ENCODE measurements at regions not wholly inside any gene's neighbourhood (a gene's known extent, or its start where the extent isn't known, plus 50 kb on each side); places are given as distances from the start of the nearest gene placed in this dataset.

GRCh38 chrX:39777623-39778025 is 320.1 kb downstream of the BCOR start:
- no peak for TF ChIP-seq EGR1 (IDR thresholded peaks at IDR 0.05)
- no peak for TF ChIP-seq NFIC (IDR thresholded peaks at IDR 0.05)
- no peak for TF ChIP-seq RAD21 (IDR thresholded peaks at IDR 0.05; ENCODE audit: low read depth)
- TF ChIP-seq TEAD4 (IDR thresholded peaks at IDR 0.05) = no peak
- TF ChIP-seq YY1 (IDR thresholded peaks at IDR 0.05; ENCODE audit: low read depth) = no peak
- TF ChIP-seq, protein P1, sequence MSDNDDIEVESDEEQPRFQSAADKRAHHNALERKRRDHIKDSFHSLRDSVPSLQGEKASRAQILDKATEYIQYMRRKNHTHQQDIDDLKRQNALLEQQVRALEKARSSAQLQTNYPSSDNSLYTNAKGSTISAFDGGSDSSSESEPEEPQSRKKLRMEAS (IDR thresholded peaks at IDR 0.05) = no peak
- no peak for TF ChIP-seq ZBTB7A (IDR thresholded peaks at IDR 0.05; ENCODE audit: low read depth)
- no peak for TF ChIP-seq TAF1 (IDR thresholded peaks at IDR 0.05; ENCODE audit: low read depth)
- no peak for TF ChIP-seq CREB1 (IDR thresholded peaks at IDR 0.05; ENCODE audit: low read depth)
- no peak for TF ChIP-seq TCF12 (IDR thresholded peaks at IDR 0.05; ENCODE audit: low read depth)

DNA sequence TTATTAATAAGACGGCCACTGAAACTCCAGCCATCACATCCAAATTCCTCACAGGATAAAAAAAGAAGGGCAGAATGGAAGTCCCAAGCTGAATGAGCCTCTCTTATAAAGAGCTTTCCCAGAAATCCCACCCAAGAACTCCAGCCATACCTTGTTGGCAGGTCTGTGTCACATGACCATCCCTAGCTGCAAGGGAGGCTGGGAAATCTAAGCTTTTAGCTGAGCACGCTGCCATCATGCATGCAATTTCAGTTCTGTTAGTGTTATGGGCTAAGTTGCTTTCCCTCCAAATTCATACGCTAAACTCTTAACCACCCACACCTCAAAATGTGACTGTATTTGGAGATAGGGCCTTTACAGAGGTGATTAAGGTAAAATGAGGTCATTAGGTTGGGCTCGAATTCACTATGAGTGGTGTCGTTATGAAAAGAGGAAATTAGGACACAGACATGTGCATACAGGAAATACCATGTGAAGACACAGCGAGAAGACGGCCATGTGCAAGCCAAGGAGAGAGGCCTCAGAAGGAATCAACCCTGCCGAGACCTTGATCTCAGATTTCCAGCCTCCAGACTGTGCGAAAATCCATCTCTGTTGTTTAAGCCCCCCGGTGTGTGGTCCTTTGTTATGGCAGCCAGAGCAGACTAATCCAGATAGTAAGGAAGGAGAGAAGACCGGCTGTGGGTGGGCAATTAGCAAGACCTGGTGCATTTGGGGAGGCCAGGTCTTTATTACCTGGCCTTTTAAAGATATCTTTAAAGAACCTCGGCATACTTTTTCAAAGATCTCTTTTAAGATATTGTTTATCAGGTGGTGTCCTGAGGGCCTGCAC is 317.6 kb downstream of the BCOR start:
- no peak for TF ChIP-seq NFIC (IDR thresholded peaks at IDR 0.05)
- TF ChIP-seq, protein P1 (IDR thresholded peaks at IDR 0.05) = no peak
- no peak for TF ChIP-seq TAF1 (IDR thresholded peaks at IDR 0.05; ENCODE audit: low read depth)
- no peak for TF ChIP-seq TCF12 (IDR thresholded peaks at IDR 0.05; ENCODE audit: low read depth)
- TF ChIP-seq, protein P2, sequence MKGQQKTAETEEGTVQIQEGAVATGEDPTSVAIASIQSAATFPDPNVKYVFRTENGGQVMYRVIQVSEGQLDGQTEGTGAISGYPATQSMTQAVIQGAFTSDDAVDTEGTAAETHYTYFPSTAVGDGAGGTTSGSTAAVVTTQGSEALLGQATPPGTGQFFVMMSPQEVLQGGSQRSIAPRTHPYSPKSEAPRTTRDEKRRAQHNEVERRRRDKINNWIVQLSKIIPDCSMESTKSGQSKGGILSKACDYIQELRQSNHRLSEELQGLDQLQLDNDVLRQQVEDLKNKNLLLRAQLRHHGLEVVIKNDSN (IDR thresholded peaks at IDR 0.05) = no peak
- TF ChIP-seq CREB1 (IDR thresholded peaks at IDR 0.05; ENCODE audit: low read depth) = no peak
- TF ChIP-seq RAD21 (IDR thresholded peaks at IDR 0.05; ENCODE audit: low read depth) = no peak
- TF ChIP-seq EGR1 (IDR thresholded peaks at IDR 0.05) = no peak
- no peak for TF ChIP-seq FOXM1 (IDR thresholded peaks at IDR 0.05; ENCODE audit: borderline replicate concordance, low read depth)
- TF ChIP-seq, protein P3, sequence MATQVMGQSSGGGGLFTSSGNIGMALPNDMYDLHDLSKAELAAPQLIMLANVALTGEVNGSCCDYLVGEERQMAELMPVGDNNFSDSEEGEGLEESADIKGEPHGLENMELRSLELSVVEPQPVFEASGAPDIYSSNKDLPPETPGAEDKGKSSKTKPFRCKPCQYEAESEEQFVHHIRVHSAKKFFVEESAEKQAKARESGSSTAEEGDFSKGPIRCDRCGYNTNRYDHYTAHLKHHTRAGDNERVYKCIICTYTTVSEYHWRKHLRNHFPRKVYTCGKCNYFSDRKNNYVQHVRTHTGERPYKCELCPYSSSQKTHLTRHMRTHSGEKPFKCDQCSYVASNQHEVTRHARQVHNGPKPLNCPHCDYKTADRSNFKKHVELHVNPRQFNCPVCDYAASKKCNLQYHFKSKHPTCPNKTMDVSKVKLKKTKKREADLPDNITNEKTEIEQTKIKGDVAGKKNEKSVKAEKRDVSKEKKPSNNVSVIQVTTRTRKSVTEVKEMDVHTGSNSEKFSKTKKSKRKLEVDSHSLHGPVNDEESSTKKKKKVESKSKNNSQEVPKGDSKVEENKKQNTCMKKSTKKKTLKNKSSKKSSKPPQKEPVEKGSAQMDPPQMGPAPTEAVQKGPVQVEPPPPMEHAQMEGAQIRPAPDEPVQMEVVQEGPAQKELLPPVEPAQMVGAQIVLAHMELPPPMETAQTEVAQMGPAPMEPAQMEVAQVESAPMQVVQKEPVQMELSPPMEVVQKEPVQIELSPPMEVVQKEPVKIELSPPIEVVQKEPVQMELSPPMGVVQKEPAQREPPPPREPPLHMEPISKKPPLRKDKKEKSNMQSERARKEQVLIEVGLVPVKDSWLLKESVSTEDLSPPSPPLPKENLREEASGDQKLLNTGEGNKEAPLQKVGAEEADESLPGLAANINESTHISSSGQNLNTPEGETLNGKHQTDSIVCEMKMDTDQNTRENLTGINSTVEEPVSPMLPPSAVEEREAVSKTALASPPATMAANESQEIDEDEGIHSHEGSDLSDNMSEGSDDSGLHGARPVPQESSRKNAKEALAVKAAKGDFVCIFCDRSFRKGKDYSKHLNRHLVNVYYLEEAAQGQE (IDR thresholded peaks at IDR 0.05; ENCODE audit: low read depth) = no peak
- no peak for TF ChIP-seq TEAD4 (IDR thresholded peaks at IDR 0.05)
- no peak for TF ChIP-seq YY1 (IDR thresholded peaks at IDR 0.05; ENCODE audit: low read depth)

GRCh38 chrX:39782276-39782675 is 315.5 kb downstream of the BCOR start:
- no peak for TF ChIP-seq EGR1 (IDR thresholded peaks at IDR 0.05)
- no peak for TF ChIP-seq CEBPB (IDR thresholded peaks at IDR 0.05)
- TF ChIP-seq TAF1 (IDR thresholded peaks at IDR 0.05; ENCODE audit: low read depth) = no peak
- TF ChIP-seq CREB1 (IDR thresholded peaks at IDR 0.05; ENCODE audit: low read depth) = no peak
- no peak for TF ChIP-seq TCF12 (IDR thresholded peaks at IDR 0.05; ENCODE audit: low read depth)
- no peak for TF ChIP-seq RAD21 (IDR thresholded peaks at IDR 0.05; ENCODE audit: low read depth)
- TF ChIP-seq EP300 (IDR thresholded peaks at IDR 0.05; ENCODE audit: borderline replicate concordance) = no peak
- TF ChIP-seq FOXM1 (IDR thresholded peaks at IDR 0.05; ENCODE audit: borderline replicate concordance, low read depth) = no peak
- TF ChIP-seq YY1 (IDR thresholded peaks at IDR 0.05; ENCODE audit: low read depth) = no peak

DNA sequence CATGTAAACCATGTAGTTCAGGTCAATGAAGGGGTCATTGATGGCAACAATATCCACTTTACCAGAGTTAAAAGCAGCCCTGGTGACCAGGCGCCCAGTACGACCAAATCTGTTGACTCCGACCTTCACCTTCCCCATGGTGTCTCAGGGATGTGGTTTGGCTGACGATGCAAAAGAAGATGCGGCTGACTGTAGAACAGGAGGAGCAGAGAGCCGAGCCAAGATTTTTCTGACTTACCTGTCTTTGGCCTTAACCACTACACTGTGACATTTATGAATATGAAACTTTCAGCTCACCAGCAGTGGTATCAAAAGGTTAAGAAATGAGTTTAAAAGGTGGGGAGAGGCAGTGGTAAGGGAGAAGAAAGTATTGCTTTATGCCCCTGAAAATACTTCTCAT is 309.8 kb downstream of the BCOR start:
- TF ChIP-seq FOXM1 (IDR thresholded peaks at IDR 0.05; ENCODE audit: borderline replicate concordance, low read depth) (no peak), TCF12 (IDR thresholded peaks at IDR 0.05; ENCODE audit: low read depth) (no peak), YY1 (IDR thresholded peaks at IDR 0.05; ENCODE audit: low read depth) (no peak), EP300 (IDR thresholded peaks at IDR 0.05; ENCODE audit: borderline replicate concordance) (no peak), NFIC (IDR thresholded peaks at IDR 0.05) (no peak), ZBTB7A (IDR thresholded peaks at IDR 0.05; ENCODE audit: low read depth) (no peak), CEBPB (IDR thresholded peaks at IDR 0.05) (no peak), CREB1 (IDR thresholded peaks at IDR 0.05; ENCODE audit: low read depth) (no peak), EGR1 (IDR thresholded peaks at IDR 0.05) (no peak), TEAD4 (IDR thresholded peaks at IDR 0.05) (no peak), TAF1 (IDR thresholded peaks at IDR 0.05; ENCODE audit: low read depth) (no peak)
- TF ChIP-seq, protein P2 (IDR thresholded peaks at IDR 0.05) = no peak
- TF ChIP-seq, protein P1 (IDR thresholded peaks at IDR 0.05) = no peak
- TF ChIP-seq, protein P3 (IDR thresholded peaks at IDR 0.05; ENCODE audit: low read depth) = no peak

GRCh38 chrX:39788521-39788920 is 309.2 kb downstream of the BCOR start:
- TF ChIP-seq CEBPB (IDR thresholded peaks at IDR 0.05) (no peak), TCF12 (IDR thresholded peaks at IDR 0.05; ENCODE audit: low read depth) (no peak), EP300 (IDR thresholded peaks at IDR 0.05; ENCODE audit: borderline replicate concordance) (no peak), TAF1 (IDR thresholded peaks at IDR 0.05; ENCODE audit: low read depth) (no peak), CREB1 (IDR thresholded peaks at IDR 0.05; ENCODE audit: low read depth) (no peak), ZBTB7A (IDR thresholded peaks at IDR 0.05; ENCODE audit: low read depth) (no peak), TEAD4 (IDR thresholded peaks at IDR 0.05) (no peak), NFIC (IDR thresholded peaks at IDR 0.05) (no peak)
- TF ChIP-seq, protein P1 (IDR thresholded peaks at IDR 0.05) = no peak
- TF ChIP-seq, protein P2 (IDR thresholded peaks at IDR 0.05) = no peak
- TF ChIP-seq, protein P3 (IDR thresholded peaks at IDR 0.05; ENCODE audit: low read depth) = no peak

All from Ishikawa (cell line).